Left renal pelvis (tissue), 4 donors: ENCODE measurements at regions not wholly inside any gene's neighbourhood (a gene's known extent, or its start where the extent isn't known, plus 50 kb on each side); places are given as distances from the start of the nearest gene placed in this dataset.
"Not testable (repeated sequence)": the region's sequence is repeated elsewhere in the genome, so short reads cannot be mapped to it uniquely, and the experiment has no call there.

Experiments
- DNase-seq, 4 donors: peaks; one replicate each; pipeline ENCODE4 v3.0.0-alpha.2; 2013; ENCODE audit warnings: low read depth in 4 of 4, low spot score in 3 of 4

GRCh38 chr2:200199576-200200263, 106.8 kb upstream of the SPATS2L start:
- DNase-seq: no peak

GRCh38 chr2:200201839-200202238, 104.7 kb upstream of the SPATS2L start:
- not testable (repeated sequence) for DNase-seq

GRCh38 chr2:200203381-200203827, 103.1 kb upstream of the SPATS2L start:
- no peak for DNase-seq

GRCh38 chr2:200208041-200208440, 98.5 kb upstream of the SPATS2L start:
- no peak for DNase-seq

GRCh38 chr2:200209030-200209429, 97.5 kb upstream of the SPATS2L start:
- DNase-seq: no peak

GRCh38 chr2:200211643-200212042, 94.8 kb upstream of the SPATS2L start:
- no peak for DNase-seq

- no peak for DNase-seq
Observed at GRCh38 chr2:200212862-200213425, 93.5 kb upstream of the SPATS2L start.

- no peak for DNase-seq
Observed at GRCh38 chr2:200216310-200216709, 90.2 kb upstream of the SPATS2L start.

GRCh38 chr2:200217320-200217719, 89.2 kb upstream of the SPATS2L start:
- DNase-seq: no peak

- DNase-seq: no peak
Observed at GRCh38 chr2:200218645-200219044, 87.8 kb upstream of the SPATS2L start.

- no peak for DNase-seq
Observed at GRCh38 chr2:200219309-200220113, 87.0 kb upstream of the SPATS2L start.

- no peak for DNase-seq
Observed at GRCh38 chr2:200220251-200220650, 86.2 kb upstream of the SPATS2L start.

GRCh38 chr2:200221055-200221955, 85.2 kb upstream of the SPATS2L start:
- peak in 1 of 4 donors; percentile 18 for DNase-seq

- no peak for DNase-seq
Observed at GRCh38 chr2:200222791-200223190, 83.7 kb upstream of the SPATS2L start.

- no peak for DNase-seq
Observed at GRCh38 chr2:200223205-200223784, 83.2 kb upstream of the SPATS2L start.

- DNase-seq: no peak
Observed at GRCh38 chr2:200225951-200226350, 80.5 kb upstream of the SPATS2L start.

GRCh38 chr2:200226451-200227426, 79.8 kb upstream of the SPATS2L start:
- DNase-seq: no peak

- no peak for DNase-seq
Observed at GRCh38 chr2:200230716-200231115, 75.8 kb upstream of the SPATS2L start.

- DNase-seq: no peak
Observed at GRCh38 chr2:200235533-200235932, 71.0 kb upstream of the SPATS2L start.
